HFF-Myc (cell line): ENCODE measurements at regions not wholly inside any gene's neighbourhood (a gene's known extent, or its start where the extent isn't known, plus 50 kb on each side); places are given as distances from the start of the nearest gene placed in this dataset.

Experiments
- DNase-seq: peaks from one replicate; pipeline ENCODE4 v3.0.0-alpha.2; 2011; ENCODE audit warnings: low read depth; ENCODE audit errors: extremely low read depth
- H3K4me3 ChIP-seq: replicated peaks from 2 replicates; pipeline ENCODE4 v1.5.1; 2011; ENCODE audit warnings: low read depth, mild to moderate bottlenecking, control low read depth, low read length
- TF ChIP-seq, protein P1 (sequence below): IDR thresholded peaks from 2 replicates; pipeline ENCODE4 v1.5.1; 2012; ENCODE audit warnings: mild to moderate bottlenecking, low read depth, low read length, control low read depth; ENCODE audit errors: missing control alignments

DNA sequence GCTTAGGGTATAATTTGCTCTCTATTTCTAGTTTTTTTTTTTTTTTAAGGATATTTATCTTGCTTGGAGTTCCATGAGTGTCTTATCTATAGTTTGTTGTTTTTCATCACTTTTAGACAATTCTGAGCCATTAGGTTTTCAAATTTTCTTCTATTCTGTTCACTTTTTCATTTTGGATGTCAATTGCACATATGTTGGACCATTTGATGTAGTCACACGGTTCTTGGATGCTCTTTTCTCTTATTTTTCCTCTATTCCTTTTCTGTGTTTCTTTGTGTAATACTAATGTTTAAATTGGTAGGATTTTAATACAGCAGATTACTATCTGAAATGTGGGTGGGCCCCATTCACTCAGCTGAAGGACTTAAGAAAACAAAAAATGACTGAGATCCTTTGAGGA is 292.6 kb downstream of the CALCRL start:
- no peak for DNase-seq
- TF ChIP-seq, protein P1, sequence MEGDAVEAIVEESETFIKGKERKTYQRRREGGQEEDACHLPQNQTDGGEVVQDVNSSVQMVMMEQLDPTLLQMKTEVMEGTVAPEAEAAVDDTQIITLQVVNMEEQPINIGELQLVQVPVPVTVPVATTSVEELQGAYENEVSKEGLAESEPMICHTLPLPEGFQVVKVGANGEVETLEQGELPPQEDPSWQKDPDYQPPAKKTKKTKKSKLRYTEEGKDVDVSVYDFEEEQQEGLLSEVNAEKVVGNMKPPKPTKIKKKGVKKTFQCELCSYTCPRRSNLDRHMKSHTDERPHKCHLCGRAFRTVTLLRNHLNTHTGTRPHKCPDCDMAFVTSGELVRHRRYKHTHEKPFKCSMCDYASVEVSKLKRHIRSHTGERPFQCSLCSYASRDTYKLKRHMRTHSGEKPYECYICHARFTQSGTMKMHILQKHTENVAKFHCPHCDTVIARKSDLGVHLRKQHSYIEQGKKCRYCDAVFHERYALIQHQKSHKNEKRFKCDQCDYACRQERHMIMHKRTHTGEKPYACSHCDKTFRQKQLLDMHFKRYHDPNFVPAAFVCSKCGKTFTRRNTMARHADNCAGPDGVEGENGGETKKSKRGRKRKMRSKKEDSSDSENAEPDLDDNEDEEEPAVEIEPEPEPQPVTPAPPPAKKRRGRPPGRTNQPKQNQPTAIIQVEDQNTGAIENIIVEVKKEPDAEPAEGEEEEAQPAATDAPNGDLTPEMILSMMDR: no peak
- no peak overlapping the region for H3K4me3 ChIP-seq

DNA sequence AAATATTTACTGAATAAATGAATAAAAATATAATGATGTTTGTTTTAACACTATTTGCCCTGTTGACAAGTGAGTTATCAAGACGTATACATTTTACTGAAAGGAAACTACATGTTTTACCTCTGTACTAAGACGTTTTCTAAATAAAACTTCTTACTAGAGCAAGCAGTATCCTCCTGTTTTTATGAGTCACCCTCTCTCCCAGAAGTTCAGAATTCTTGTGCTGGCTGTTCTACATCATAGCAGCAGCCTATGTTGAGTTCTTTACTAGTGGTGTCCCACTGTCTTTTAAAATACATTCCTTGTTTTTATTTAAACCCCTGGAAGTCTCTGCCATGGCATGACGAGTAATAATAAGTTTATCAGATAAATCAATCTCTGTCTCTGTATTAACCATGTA is 297.4 kb downstream of the CALCRL start:
- no peak overlapping the region for H3K4me3 ChIP-seq
- TF ChIP-seq, protein P1: no peak
- DNase-seq: no peak

DNA sequence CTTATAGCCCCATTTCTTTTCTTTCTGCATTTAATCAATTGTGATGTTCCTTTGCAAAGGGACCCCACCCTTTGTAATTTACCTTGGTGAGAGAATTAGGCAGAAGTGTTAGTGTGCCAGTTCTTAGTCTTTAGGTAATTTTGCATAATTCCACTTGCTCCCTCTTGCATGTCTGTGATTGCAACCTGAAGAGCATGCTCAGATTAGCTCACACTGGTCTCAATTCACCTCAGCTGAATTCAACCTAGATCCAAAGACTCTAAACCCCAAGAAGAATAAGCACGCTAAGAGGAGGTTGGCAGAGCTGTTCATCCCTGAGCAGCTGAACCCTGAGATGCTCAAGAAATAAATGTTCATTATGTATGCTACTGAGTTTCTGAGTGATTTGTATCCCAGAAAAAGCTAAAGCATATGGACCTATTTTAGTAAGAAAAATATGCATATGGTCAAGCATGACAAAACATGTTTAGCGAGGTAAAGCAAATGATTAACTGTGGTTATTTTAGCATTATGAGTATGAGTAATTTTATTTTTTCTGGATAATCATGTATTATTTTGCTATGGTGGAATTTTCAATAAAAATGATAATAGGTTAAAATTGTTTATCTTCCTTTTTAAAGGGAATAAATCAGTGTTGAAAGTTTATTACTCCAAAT is 299.2 kb upstream of the ZSWIM2 start:
- no peak for DNase-seq
- TF ChIP-seq, protein P1: no peak
- no peak overlapping the region for H3K4me3 ChIP-seq

DNA sequence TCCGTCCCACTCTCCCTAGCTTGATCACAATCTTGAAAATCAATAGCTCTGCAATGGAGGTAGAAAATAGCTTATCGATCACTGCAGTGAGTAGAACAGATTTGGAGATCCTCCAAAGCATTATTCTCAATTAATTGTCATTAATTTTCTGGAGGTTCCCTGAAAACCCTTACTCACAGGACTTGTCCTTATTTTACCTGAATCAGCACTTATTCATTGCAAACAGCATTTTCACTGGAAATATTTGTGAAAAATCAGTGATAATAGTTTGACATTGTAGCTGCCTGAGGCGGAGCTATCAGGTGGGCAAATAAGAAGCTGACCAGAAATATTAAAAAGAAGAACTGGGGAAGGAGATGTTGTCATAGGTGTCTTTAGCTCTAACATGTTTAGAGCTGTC is 294.6 kb upstream of the ZSWIM2 start:
- TF ChIP-seq, protein P1: no peak
- H3K4me3 ChIP-seq: no peak overlapping the region
- DNase-seq: no peak

DNA sequence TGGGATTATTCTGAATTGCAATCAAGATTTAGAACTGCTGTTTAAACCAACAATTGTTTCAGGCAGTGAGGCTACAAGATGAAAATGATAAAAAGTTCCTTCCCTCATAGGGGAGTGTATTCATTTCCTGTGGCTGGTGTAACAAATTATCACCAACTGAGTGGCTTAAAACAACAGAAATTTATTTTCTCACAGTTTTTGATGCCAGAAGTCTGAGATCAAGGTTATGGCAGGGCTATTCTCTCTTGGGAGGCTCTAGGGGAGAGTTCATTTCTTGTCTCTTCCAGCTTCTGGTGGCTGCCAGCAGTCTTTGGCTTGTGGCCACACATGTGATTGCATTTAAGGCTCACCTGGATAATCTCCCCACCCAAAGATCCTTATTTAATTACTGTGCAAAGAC is 290.5 kb upstream of the ZSWIM2 start:
- TF ChIP-seq, protein P1: no peak
- H3K4me3 ChIP-seq: no peak overlapping the region
- DNase-seq: no peak

DNA sequence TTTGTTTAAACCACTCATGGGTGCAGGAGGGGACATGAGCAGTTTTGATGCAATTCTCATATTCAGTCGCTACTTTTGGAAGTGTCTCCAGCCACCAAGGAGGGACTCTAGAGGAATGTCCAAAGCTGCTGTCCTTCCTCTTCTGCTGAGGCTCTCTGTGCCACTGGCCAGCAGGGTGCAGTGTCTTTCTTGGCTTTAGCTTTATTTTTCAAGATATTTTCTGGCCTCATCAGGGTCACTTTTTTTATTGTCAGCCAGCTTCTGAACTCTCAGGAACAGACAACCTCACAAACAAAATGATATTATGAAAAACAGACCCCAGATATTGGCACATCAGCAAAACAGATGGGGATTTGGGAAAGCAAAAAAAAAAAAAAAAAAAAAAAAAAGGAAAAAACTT is 289.3 kb upstream of the ZSWIM2 start:
- TF ChIP-seq, protein P1: peak; percentile 58

DNA sequence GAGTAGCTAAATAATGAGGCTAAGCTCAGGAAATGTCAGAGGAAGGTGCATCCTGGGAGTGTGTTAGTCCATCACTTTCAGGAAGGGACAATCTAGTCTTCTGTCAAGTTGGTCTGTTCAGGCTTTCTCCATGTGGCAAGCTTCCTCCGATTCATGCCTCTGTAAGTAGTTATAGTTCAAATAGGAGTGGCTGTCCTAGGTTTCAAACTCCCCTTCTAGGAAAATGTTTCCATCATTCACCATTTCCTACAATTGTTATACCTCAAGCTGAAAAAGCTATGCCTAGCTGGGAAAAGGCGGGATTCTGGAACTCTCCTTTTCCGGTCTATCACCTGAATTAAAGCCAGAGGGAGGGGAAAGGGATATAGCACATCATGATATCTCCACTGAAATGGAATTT is 287.7 kb upstream of the ZSWIM2 start:
- no peak overlapping the region for H3K4me3 ChIP-seq
- no peak for DNase-seq
- TF ChIP-seq, protein P1: no peak

More for the DNA sequence above, 289.3 kb upstream of the ZSWIM2 start:
- no peak overlapping the region for H3K4me3 ChIP-seq
- DNase-seq: peak; percentile 2
